ENCODE measurements at regions not wholly inside any gene's neighbourhood (a gene's known extent, or its start where the extent isn't known, plus 50 kb on each side); places are given as distances from the start of the nearest gene placed in this dataset.

- H3K36me3 ChIP-seq = no peaks in the 10 kb centered on the region
- H3K4me3 ChIP-seq = no peak overlapping the region
- no peak for DNase-seq (ENCODE audit: low spot score in 2 of 2)
- TF ChIP-seq POLR2A (IDR thresholded peaks at IDR 0.05) (no peak), POLR2AphosphoS5 (IDR thresholded peaks at IDR 0.05) (no peak), EP300 (IDR thresholded peaks at IDR 0.05) (no peak), CTCF (IDR thresholded peaks at IDR 0.05) (no peak)
- 81% methylated on average over 3 of the region's 3 CpGs for WGBS
- H3K27me3 ChIP-seq = no peaks in the 10 kb centered on the region
- no peaks in the 10 kb centered on the region for H3K4me1 ChIP-seq
- no peak overlapping the region for H3K27ac ChIP-seq
- H3K9me3 ChIP-seq = no peaks in the 10 kb centered on the region
Measured at GRCh38 chr10:65219444-65219843, 1698.2 kb downstream of the REEP3 start.

GRCh38 chr10:65231148-65231547 lies 1694.7 kb upstream of the LRRTM3 start:
- Histone ChIP-seq H3K4me3 (no peak overlapping the region), H3K4me1 (no peaks in the 10 kb centered on the region), H3K27me3 (no peaks in the 10 kb centered on the region), H3K27ac (no peak overlapping the region), H3K36me3 (no peaks in the 10 kb centered on the region), H3K9me3 (no peaks in the 10 kb centered on the region)
- no peak for DNase-seq (ENCODE audit: low spot score in 2 of 2)
- 76% methylated on average over 3 of the region's 3 CpGs for WGBS
- TF ChIP-seq CTCF (IDR thresholded peaks at IDR 0.05) = no peak

GRCh38 chr10:65234261-65234660 lies 1691.6 kb upstream of the LRRTM3 start:
- Histone ChIP-seq H3K9me3 (no peaks in the 10 kb centered on the region), H3K27me3 (no peaks in the 10 kb centered on the region), H3K4me1 (no peaks in the 10 kb centered on the region), H3K36me3 (no peaks in the 10 kb centered on the region), H3K4me3 (no peak overlapping the region), H3K27ac (no peak overlapping the region)
- no peak for TF ChIP-seq POLR2A (IDR thresholded peaks at IDR 0.05)
- no peak for TF ChIP-seq EP300 (IDR thresholded peaks at IDR 0.05)
- TF ChIP-seq POLR2AphosphoS5 (IDR thresholded peaks at IDR 0.05) = no peak
- TF ChIP-seq CTCF (IDR thresholded peaks at IDR 0.05) = no peak
- WGBS = 74% methylated on average over 2 of the region's 2 CpGs
- no peak for DNase-seq (ENCODE audit: low spot score in 2 of 2)

GRCh38 chr10:65235266-65235665 lies 1690.6 kb upstream of the LRRTM3 start:
- no peaks in the 10 kb centered on the region for H3K9me3 ChIP-seq
- H3K27me3 ChIP-seq = no peaks in the 10 kb centered on the region
- TF ChIP-seq POLR2A (IDR thresholded peaks at IDR 0.05) (no peak), CTCF (IDR thresholded peaks at IDR 0.05) (no peak), EP300 (IDR thresholded peaks at IDR 0.05) (no peak), POLR2AphosphoS5 (IDR thresholded peaks at IDR 0.05) (no peak)
- no peak overlapping the region for H3K27ac ChIP-seq
- DNase-seq (ENCODE audit: low spot score in 2 of 2) = no peak
- WGBS = 74% methylated on average over 2 of the region's 2 CpGs
- H3K4me3 ChIP-seq = no peak overlapping the region
- H3K4me1 ChIP-seq = no peaks in the 10 kb centered on the region
- H3K36me3 ChIP-seq = no peaks in the 10 kb centered on the region

- Histone ChIP-seq H3K4me1 (no peaks in the 10 kb centered on the region), H3K4me3 (no peak overlapping the region), H3K36me3 (no peaks in the 10 kb centered on the region), H3K27ac (no peak overlapping the region), H3K9me3 (no peaks in the 10 kb centered on the region), H3K27me3 (no peaks in the 10 kb centered on the region)
- no peak for DNase-seq (ENCODE audit: low spot score in 2 of 2)
- TF ChIP-seq CTCF (IDR thresholded peaks at IDR 0.05) (no peak), POLR2AphosphoS5 (IDR thresholded peaks at IDR 0.05) (no peak), POLR2A (IDR thresholded peaks at IDR 0.05) (no peak), EP300 (IDR thresholded peaks at IDR 0.05) (no peak)
- 57% methylated on average over 2 of the region's 2 CpGs for WGBS
Measured at GRCh38 chr10:65235846-65236245, 1690.0 kb upstream of the LRRTM3 start.
